GM06990 (cell line): ENCODE measurements at regions not wholly inside any gene's neighbourhood (a gene's known extent, or its start where the extent isn't known, plus 50 kb on each side); places are given as distances from the start of the nearest gene placed in this dataset.
A peak's percentile ranks its signal among the peaks of the same experiment; 100 is the strongest.

Source experiments
- DNase-seq: peaks from one replicate; pipeline ENCODE4 v3.0.0-alpha.2; 2011; ENCODE audit not compliant: insufficient read length; ENCODE audit errors: extremely low read depth
- H3K27me3 ChIP-seq: replicated peaks from 2 replicates; pipeline ENCODE4 v1.6.0; 2011; ENCODE audit warnings: low read length; ENCODE audit not compliant: control insufficient read depth, insufficient read depth
- H3K36me3 ChIP-seq: 2 replicates; pipeline ENCODE4 v1.5.1; 2011; ENCODE audit warnings: low read length; ENCODE audit not compliant: control insufficient read depth, insufficient read depth
- H3K4me3 ChIP-seq: replicated peaks from 2 replicates; pipeline ENCODE4 v1.5.1; 2011; ENCODE audit warnings: low read depth, mild to moderate bottlenecking, control low read depth, low read length
- TF ChIP-seq, protein P1 (sequence below): IDR thresholded peaks from 2 replicates; pipeline ENCODE4 v1.5.1; 2011; ENCODE audit warnings: low read length, control low read depth, mild to moderate bottlenecking, inconsistent platforms; ENCODE audit not compliant: insufficient read depth, poor library complexity, severe bottlenecking

DNA sequence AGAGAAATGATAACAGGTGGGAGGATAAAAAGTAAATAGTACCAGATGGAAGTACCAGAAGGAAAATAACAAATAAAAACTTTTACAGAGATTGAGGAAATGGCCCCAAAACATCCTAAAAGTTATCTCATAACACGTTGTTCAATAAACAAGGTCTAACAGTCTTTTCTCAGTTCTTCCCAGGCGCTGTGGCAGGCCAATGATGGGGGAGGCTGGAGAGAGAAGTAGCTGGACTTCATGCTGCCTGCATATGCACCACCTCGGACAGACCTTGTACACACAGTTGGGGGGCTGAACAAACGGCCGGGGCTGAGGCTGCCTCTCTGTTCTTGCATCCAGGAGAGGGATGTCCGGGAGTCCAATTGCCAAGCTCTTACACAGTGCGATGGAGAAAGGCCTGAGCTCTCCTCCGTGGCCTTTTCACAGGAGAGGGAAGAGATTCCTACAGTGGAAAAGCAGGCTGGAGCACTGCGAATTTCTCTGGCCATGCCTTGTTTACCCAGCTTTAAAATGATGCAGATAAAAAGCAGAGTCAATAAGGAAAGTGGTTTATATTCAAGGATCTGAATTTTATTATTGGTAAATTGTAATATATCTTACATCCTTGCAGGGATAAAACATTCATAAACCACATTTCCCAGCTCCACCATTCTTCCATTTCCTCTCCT is 109.8 kb downstream of the PHLDA1 start:
- no peaks in the 10 kb centered on the region for H3K36me3 ChIP-seq
- no peak for DNase-seq
- TF ChIP-seq, protein P1, sequence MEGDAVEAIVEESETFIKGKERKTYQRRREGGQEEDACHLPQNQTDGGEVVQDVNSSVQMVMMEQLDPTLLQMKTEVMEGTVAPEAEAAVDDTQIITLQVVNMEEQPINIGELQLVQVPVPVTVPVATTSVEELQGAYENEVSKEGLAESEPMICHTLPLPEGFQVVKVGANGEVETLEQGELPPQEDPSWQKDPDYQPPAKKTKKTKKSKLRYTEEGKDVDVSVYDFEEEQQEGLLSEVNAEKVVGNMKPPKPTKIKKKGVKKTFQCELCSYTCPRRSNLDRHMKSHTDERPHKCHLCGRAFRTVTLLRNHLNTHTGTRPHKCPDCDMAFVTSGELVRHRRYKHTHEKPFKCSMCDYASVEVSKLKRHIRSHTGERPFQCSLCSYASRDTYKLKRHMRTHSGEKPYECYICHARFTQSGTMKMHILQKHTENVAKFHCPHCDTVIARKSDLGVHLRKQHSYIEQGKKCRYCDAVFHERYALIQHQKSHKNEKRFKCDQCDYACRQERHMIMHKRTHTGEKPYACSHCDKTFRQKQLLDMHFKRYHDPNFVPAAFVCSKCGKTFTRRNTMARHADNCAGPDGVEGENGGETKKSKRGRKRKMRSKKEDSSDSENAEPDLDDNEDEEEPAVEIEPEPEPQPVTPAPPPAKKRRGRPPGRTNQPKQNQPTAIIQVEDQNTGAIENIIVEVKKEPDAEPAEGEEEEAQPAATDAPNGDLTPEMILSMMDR = no peak

DNA sequence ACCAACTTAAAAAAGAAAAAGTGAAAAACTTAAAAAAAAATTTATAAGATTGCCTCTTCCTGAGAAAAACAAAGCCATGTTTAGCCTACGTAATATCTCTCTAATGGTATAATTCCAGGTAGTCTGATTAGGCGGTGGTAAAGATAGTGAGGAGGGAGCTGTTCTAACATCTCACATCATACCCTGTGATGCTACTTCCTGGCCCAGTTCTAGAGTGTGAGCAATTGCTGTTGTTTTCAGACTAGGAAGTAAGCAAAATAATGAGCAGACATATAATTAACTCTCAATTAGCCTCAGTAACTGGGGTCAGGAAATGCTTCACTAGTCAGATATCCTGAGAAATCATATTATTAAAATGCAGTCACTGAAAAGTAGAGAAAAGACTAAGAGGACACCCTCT is 113.9 kb downstream of the PHLDA1 start:
- no peak overlapping the region for H3K4me3 ChIP-seq
- no peaks in the 10 kb centered on the region for H3K27me3 ChIP-seq
- no peaks in the 10 kb centered on the region for H3K36me3 ChIP-seq
- no peak for DNase-seq
- TF ChIP-seq, protein P1 = no peak

More for the DNA sequence above, 109.8 kb downstream of the PHLDA1 start:
- Histone ChIP-seq H3K27me3 (no peaks in the 10 kb centered on the region), H3K4me3 (no peak overlapping the region)

DNA sequence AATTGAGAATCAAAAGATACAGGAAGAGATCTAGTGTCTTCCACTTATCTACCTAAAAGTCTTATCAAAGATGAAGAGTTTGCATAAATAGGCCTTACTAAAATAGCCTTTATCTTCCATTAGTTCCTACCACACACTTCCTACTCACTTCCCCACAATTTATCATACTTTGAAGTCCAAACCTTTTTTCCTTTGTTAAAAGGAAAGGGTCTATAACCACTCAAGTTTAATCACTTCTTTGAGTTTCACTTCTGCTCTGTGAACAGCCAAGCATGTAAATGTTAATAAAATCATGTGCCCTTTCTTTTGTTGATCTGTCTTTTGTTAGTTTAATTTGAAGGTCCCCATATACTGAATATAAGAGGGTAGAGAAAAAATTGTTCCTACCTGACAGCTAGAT is 114.5 kb downstream of the PHLDA1 start:
- Histone ChIP-seq H3K36me3 (no peaks in the 10 kb centered on the region), H3K4me3 (no peak overlapping the region), H3K27me3 (no peaks in the 10 kb centered on the region)
- DNase-seq = peak; percentile 13
- TF ChIP-seq, protein P1 = no peak

DNA sequence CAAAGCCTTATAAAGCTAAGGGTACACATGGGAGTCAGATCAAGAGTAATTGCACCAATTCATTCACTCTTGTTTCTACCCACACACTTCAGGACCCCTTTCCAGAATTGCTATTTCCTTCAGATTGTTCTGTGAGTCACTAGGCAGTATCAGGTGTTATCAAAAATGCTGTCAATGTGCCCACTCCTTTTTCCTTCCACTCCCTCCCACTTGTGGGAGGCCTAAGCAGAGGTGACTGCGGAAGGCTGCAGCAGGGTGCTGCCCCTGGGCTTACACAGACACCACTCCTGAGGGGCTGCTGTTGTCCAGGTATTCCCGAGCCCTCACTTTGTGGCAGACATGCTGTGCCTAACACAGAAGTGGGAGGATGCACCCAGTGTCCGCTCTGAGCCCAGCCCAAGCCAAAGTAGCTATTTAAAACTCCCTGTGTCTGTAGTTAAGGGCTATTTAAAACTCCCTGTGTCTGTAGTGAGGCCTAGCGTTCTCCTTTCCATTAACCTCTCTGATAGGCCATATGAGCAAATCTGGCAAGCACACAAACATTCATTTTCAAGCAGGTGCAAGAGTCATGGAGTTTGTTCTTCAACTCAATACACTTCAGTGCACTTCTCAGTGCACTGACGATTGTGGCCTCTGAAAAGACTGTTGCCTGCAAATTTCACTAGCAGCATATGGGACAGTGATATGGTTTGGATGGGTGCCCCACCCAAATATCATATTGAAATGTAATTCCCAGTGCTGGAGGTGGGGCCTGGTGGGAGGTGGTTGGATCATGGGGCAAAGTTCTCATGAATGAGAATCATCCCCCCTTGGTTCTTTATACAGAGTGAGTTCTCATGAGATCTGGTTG is 117.8 kb downstream of the PHLDA1 start:
- TF ChIP-seq, protein P1 = no peak
- Histone ChIP-seq H3K27me3 (no peaks in the 10 kb centered on the region), H3K4me3 (no peak overlapping the region), H3K36me3 (no peaks in the 10 kb centered on the region)
- DNase-seq = no peak

DNA sequence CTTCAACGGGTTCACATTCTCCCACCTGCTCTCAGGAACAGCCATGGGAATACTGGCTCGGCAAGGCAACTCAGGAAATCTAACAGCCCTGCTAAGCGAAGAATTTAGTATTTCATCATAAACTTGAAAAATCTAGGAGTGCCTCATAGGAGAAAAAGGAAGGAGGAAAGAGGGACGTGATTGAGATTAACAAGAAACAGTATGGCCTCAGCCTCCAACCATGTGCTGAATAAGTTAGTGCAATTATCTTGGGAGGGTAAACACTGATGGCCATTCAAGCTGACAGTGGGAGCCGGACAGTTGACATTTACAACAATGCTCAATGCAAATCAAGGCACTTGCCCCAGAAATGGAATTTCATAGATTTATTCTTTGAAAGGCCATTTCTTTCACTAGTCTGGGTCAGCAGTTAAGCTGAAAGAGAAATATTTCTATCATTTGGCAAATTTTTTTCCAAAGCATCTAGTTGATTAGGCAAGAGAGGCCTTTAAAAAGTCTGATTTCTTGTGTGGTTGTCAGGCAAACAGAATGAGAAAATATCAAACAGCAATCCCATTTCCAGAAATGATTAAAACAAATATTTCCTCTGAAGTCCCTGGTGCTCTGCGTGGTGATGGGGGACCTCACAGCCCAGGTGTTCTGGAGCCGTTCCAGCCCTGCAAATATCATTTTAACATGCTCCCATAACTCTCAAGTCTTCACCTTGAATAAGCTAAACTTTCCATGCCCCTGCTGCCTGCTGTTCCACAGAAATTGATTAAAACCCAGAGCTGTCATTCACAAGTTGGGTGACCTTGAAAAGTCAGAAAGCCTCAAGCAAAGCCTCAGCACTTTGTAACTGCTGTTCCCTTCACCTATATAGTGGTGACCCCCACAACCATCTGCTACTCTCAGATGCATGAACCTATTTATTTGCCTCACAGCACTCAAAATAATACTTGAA is 121.6 kb downstream of the PHLDA1 start:
- Histone ChIP-seq H3K36me3 (no peaks in the 10 kb centered on the region), H3K27me3 (no peaks in the 10 kb centered on the region), H3K4me3 (no peak overlapping the region)
- DNase-seq = no peak
- TF ChIP-seq, protein P1 = no peak
